ENCODE measurements at regions not wholly inside any gene's neighbourhood (a gene's known extent, or its start where the extent isn't known, plus 50 kb on each side); places are given as distances from the start of the nearest gene placed in this dataset.

GRCh38 chr1:238823416-238823815 lies 563.0 kb upstream of the CHRM3 start (continued):
- TF ChIP-seq ZNF407 (IDR thresholded peaks at IDR 0.05; ENCODE audit: low read depth) (no peak), MTA1 (IDR thresholded peaks at IDR 0.05; ENCODE audit: borderline replicate concordance) (no peak)

- intact Hi-C loops (cut with micrococcal nuclease), result no loop called here
- ChIA-PET CTCF (ENCODE audit: low intra/inter-chr PET ratio) (no interaction called here), POLR2A (no interaction called here)
- H2AFZ ChIP-seq (ENCODE audit: low read depth, low read length), result no peak overlapping the region
- no peaks in the 10 kb centered on the region for H3K9me1 ChIP-seq (ENCODE audit: control insufficient read depth, insufficient read depth, low read length)
- H3K4me3 ChIP-seq, result no peak overlapping the region
- WGBS (ENCODE audit: insufficient coverage, low coverage, missing lambda C conversion rate), result 0% methylated on average over 3 of the region's 3 CpGs
- no peaks in the 10 kb centered on the region for H3K4me1 ChIP-seq (replicated peaks in 1 of 2; ENCODE audit: control insufficient read depth in 2 of 2, insufficient read depth in 2 of 2, low read length in 2 of 2)
- no peaks in the 10 kb centered on the region for H3K79me2 ChIP-seq (ENCODE audit: control insufficient read depth, insufficient read depth, low read length)
- DNase-seq (ENCODE audit: extremely low read depth in 1 of 4, low spot score in 3 of 4) (no peak), FAIRE-seq (no peak), ATAC-seq (no peak)
- no peak overlapping the region for H3K27ac ChIP-seq (ENCODE audit: extremely low read depth, low read depth, low read length)
- no peak overlapping the region for H3K4me2 ChIP-seq (ENCODE audit: insufficient read depth, low read length)
- in situ Hi-C loops (cut with MboI), result no loop called here
- H3K9me3 ChIP-seq (replicated peaks; ENCODE audit: control insufficient read depth, insufficient read depth, low read depth, low read length), result no peaks in the 10 kb centered on the region; the same call in 1 of the 2 replicates
- H3K9ac ChIP-seq (ENCODE audit: insufficient read depth in 1 of 2, low read depth in 2 of 2, low read length in 2 of 2), result no peak overlapping the region
- no peaks in the 10 kb centered on the region for H3K27me3 ChIP-seq (ENCODE audit: control insufficient read depth in 2 of 2, insufficient read depth in 2 of 2, low read length in 2 of 2)
- no peaks in the 10 kb centered on the region for H3K36me3 ChIP-seq (ENCODE audit: control insufficient read depth, insufficient read depth, low read length)
- H4K20me1 ChIP-seq (replicated peaks; ENCODE audit: control insufficient read depth, insufficient read depth, low read length), result no peaks in the 10 kb centered on the region
- BruUV-seq (replicated peaks), result no TSS peak
- TF ChIP-seq SIX5 (IDR thresholded peaks at IDR 0.05; ENCODE audit: borderline replicate concordance in 1 of 2, insufficient read depth in 1 of 2, low read depth in 1 of 2, low read length in 2 of 2) (no peak), ZBTB5 (IDR thresholded peaks at IDR 0.05) (no peak), ETS2 (tag; IDR thresholded peaks at IDR 0.05; ENCODE audit: borderline replicate concordance, poor library complexity, severe bottlenecking) (no peak), ETS1 (conservative IDR thresholded peaks at IDR 0.05; ENCODE audit: control insufficient read depth, low read depth, low read length) (no peak)
Measured at GRCh38 chr1:238811211-238811879, 575.0 kb upstream of the CHRM3 start.

All from K562 (cell line).